Stomach (tissue), 8 donors: ENCODE measurements at regions not wholly inside any gene's neighbourhood (a gene's known extent, or its start where the extent isn't known, plus 50 kb on each side); places are given as distances from the start of the nearest gene placed in this dataset.

ENCODE experiments used
- DNase-seq, 2 donors: peaks; one replicate each; pipeline versions ENCODE4 v3.0.0 to v3.0.0-alpha.2; 2013 to 2019
- H3K27ac ChIP-seq, 5 donors: fragments of 200-600 bp in 4 of 5; sonication (generic) in 4 of 5; one replicate each; pipeline ENCODE4 v1.5.1; 2013 to 2019; ENCODE audit warnings: mild to moderate bottlenecking in 1 of 5, moderate library complexity in 1 of 5
- H3K27me3 ChIP-seq, 3 donors: fragments of 200-600 bp; sonication (generic); one replicate each; pipeline ENCODE4 v1.5.1; 2017 to 2019; ENCODE audit warnings: mixed run types in 1 of 3
- H3K36me3 ChIP-seq, 4 donors: fragments of 200-600 bp; sonication (generic); 1 replicate in 3 of 4; 2 replicates in 1 of 4; pipeline ENCODE4 v1.5.1; 2016 to 2019
- H3K4me1 ChIP-seq, 4 donors: fragments of 200-600 bp; sonication (generic); one replicate each; pipeline ENCODE4 v1.5.1; 2016 to 2019
- H3K4me3 ChIP-seq, 4 donors: fragments of 200-600 bp; sonication (generic) in 3 of 4; one replicate each; pipeline ENCODE4 v1.5.1; 2016 to 2019; ENCODE audit warnings: mild to moderate bottlenecking in 1 of 4
- H3K9me3 ChIP-seq, 4 donors: fragments of 200-600 bp; sonication (generic); one replicate each; pipeline ENCODE4 v1.5.1; 2016 to 2019
- CTCF ChIP-seq, 7 experiments: fragments of 450-650 bp in 4 of 7; fragments of 200-600 bp in 3 of 7; sonication (generic) in 3 of 7; IDR thresholded peaks; one replicate each; pipeline ENCODE4 v1.5.1; 2016 to 2019; ENCODE audit warnings: antibody characterized with exemption in 7 of 7, control low read depth in 2 of 7, mild to moderate bottlenecking in 1 of 7
- EP300 ChIP-seq: sonication (generic); formaldehyde crosslinking; IDR thresholded peaks from one replicate; pipeline ENCODE4 v1.6.1; 2017; ENCODE audit warnings: antibody characterized with exemption
- POLR2A ChIP-seq, 4 donors: fragments of 450-650 bp; IDR thresholded peaks; one replicate each; pipeline ENCODE4 v1.6.1; 2016; ENCODE audit warnings: antibody characterized with exemption in 4 of 4, control low read depth in 2 of 4, mild to moderate bottlenecking in 1 of 4, moderate library complexity in 1 of 4
- POLR2AphosphoS5 ChIP-seq, 3 donors: sonication (generic); formaldehyde crosslinking; IDR thresholded peaks; one replicate each; pipeline ENCODE4 v1.6.1; 2016; ENCODE audit warnings: antibody characterized with exemption in 3 of 3
- WGBS, 5 donors: extraction: QIAGEN DNeasy Blood & Tissue Kit in 3 of 5; methylation state at CpG; one replicate each; pipeline versions ENCODE4 v1.1.5 to v1.1.7; 2013 to 2018; 5-methylcytosine and 5-hydroxymethylcytosine counted together
- intact Hi-C: fragments of 100-400 bp; cut with DNase I; formaldehyde crosslinking; loops from one replicate; pipeline ENCODE4 v1.15.1; 2023; ENCODE audit warnings: low total_unique reads
- donor health status: healthy with polysubstance abuse.
- donor health status: Bipolar disorder and iron deficiency.
- donor health status: healthy.

- Histone ChIP-seq H3K27ac (no peak overlapping the region), H3K4me3 (no peak overlapping the region), H3K9me3 (no peaks in the 10 kb centered on the region), H3K4me1 (no peaks in the 10 kb centered on the region), H3K36me3 (no peaks in the 10 kb centered on the region), H3K27me3 (no peaks in the 10 kb centered on the region)
- 69 to 79% (median 69%) methylated on average over 2 of the region's 2 CpGs for WGBS, 5 donors
- intact Hi-C loops = no loop called here
- TF ChIP-seq POLR2A (IDR thresholded peaks at IDR 0.05) (no peak), EP300 (no peak)
- DNase-seq = no peak
These were observed 256.1 kb upstream of the CNTNAP5 start for GRCh38 chr2:123769001-123769400.

GRCh38 chr2:123770996-123771720 is 253.9 kb upstream of the CNTNAP5 start:
- intact Hi-C loops = no loop called here
- Histone ChIP-seq H3K27ac (no peak overlapping the region), H3K4me3 (no peak overlapping the region), H3K4me1 (no peaks in the 10 kb centered on the region), H3K9me3 (no peaks in the 10 kb centered on the region), H3K36me3 (no peaks in the 10 kb centered on the region), H3K27me3 (no peaks in the 10 kb centered on the region)
- DNase-seq = no peak
- TF ChIP-seq POLR2AphosphoS5 (IDR thresholded peaks at IDR 0.05) = no peak
- no peak for TF ChIP-seq POLR2A (IDR thresholded peaks at IDR 0.05)
- TF ChIP-seq CTCF (IDR thresholded peaks at IDR 0.05) = no peak
- TF ChIP-seq EP300 = no peak
- 50 to 100% (median 69%) methylated on average over 1 of the region's 1 CpG for WGBS, 5 donors

GRCh38 chr2:123771928-123772632 is 253.0 kb upstream of the CNTNAP5 start:
- no peaks in the 10 kb centered on the region for H3K27me3 ChIP-seq
- no peak overlapping the region for H3K4me3 ChIP-seq
- intact Hi-C loops = no loop called here
- no peak overlapping the region for H3K27ac ChIP-seq
- DNase-seq = no peak
- H3K4me1 ChIP-seq = no peaks in the 10 kb centered on the region
- no peaks in the 10 kb centered on the region for H3K9me3 ChIP-seq
- TF ChIP-seq EP300 (no peak), POLR2A (IDR thresholded peaks at IDR 0.05) (no peak), CTCF (IDR thresholded peaks at IDR 0.05) (no peak), POLR2AphosphoS5 (IDR thresholded peaks at IDR 0.05) (no peak)
- H3K36me3 ChIP-seq = no peaks in the 10 kb centered on the region
- 47 to 66% (median 58%) methylated on average over 2 of the region's 2 CpGs for WGBS, 5 donors

DNA sequence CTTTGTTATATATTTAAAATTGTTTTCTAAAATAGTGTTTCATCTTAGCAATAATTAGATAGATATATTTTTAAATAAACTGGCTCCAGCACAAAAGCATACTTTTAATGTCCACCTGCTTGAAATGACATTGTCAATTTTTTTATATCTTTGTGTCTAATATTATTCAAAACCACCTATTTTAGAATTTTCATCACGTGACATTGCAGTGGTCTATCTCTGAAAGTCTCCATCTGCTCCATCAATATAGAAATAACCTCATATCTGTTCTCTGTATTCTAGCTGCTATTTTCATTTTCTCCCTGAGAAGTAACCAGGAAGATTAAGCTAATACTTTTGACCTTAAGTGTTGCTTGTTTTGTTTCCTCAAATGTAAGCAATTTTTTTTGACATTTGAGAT is 248.0 kb upstream of the CNTNAP5 start:
- Histone ChIP-seq H3K4me3 (no peak overlapping the region), H3K27me3 (no peaks in the 10 kb centered on the region), H3K36me3 (no peaks in the 10 kb centered on the region), H3K9me3 (no peaks in the 10 kb centered on the region), H3K4me1 (no peaks in the 10 kb centered on the region), H3K27ac (no peak overlapping the region)
- WGBS, 5 donors = 67 to 84% (median 74%) methylated on average over 1 of the region's 1 CpG
- intact Hi-C loops = no loop called here
- no peak for TF ChIP-seq CTCF (IDR thresholded peaks at IDR 0.05)
- TF ChIP-seq EP300 = no peak
- TF ChIP-seq POLR2AphosphoS5 (IDR thresholded peaks at IDR 0.05) = no peak
- TF ChIP-seq POLR2A (IDR thresholded peaks at IDR 0.05) = no peak
- no peak for DNase-seq

DNA sequence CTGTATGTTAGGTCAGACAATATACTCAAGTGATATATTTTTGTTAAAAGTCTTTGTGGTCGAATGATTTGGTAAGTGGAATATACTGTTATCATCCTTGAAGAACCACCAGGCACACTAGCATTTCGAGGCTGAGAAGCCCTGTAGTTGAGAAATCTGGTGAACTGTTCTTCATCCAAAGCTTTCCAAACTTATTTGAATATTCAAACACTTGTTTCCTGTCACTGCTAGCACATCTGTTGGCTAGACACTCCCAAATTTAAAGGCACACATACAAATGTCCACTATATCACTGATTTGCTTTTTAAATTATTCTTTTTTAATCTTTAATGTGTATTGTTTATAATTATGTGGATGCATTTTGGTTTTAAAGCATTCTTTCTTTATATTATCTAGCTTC is 241.9 kb upstream of the CNTNAP5 start:
- Histone ChIP-seq H3K9me3 (peaks cover 0 to 5% (median 0%) of the 10 kb centered on the region in 4 donors), H3K4me1 (no peaks in the 10 kb centered on the region), H3K27me3 (no peaks in the 10 kb centered on the region), H3K27ac (no peak overlapping the region), H3K36me3 (no peaks in the 10 kb centered on the region), H3K4me3 (no peak overlapping the region)
- intact Hi-C loops = no loop called here
- TF ChIP-seq EP300 (no peak), POLR2AphosphoS5 (IDR thresholded peaks at IDR 0.05) (no peak), CTCF (IDR thresholded peaks at IDR 0.05) (no peak), POLR2A (IDR thresholded peaks at IDR 0.05) (no peak)
- DNase-seq = no peak
- WGBS, 5 donors = 44 to 58% (median 47%) methylated on average over 2 of the region's 2 CpGs
